Mesenchymal stem cell (in vitro differentiated cells and primary cell): ENCODE measurements at regions not wholly inside any gene's neighbourhood (a gene's known extent, or its start where the extent isn't known, plus 50 kb on each side); places are given as distances from the start of the nearest gene placed in this dataset.

Experiments used
- DNase-seq: peaks from one replicate; pipeline ENCODE4 v3.0.0-alpha.2; 2013
- H2AFZ ChIP-seq: one replicate; pipeline ENCODE4 v1.6.1; 2013; ENCODE audit warnings: low read depth, mild to moderate bottlenecking, control low read depth, inconsistent platforms, low read length, moderate library complexity
- H2AK5ac ChIP-seq: 2 replicates; pipeline ENCODE4 v1.6.1; 2013; ENCODE audit warnings: low read length, moderate library complexity, mild to moderate bottlenecking, inconsistent platforms; ENCODE audit not compliant: severe bottlenecking
- H2BK120ac ChIP-seq: one replicate; pipeline ENCODE4 v1.6.1; 2013; ENCODE audit warnings: low read depth, mild to moderate bottlenecking, inconsistent platforms, low read length, moderate library complexity
- H2BK12ac ChIP-seq, 2 experiments: one replicate each; pipeline ENCODE4 v1.6.1; 2013; ENCODE audit warnings: inconsistent platforms in 2 of 2, low read length in 2 of 2, mild to moderate bottlenecking in 2 of 2, moderate library complexity in 2 of 2, control low read depth in 1 of 2
- H2BK15ac ChIP-seq: one replicate; pipeline ENCODE4 v1.6.1; 2013; ENCODE audit warnings: mild to moderate bottlenecking, low read depth, inconsistent platforms; ENCODE audit not compliant: poor library complexity, severe bottlenecking
- H2BK5ac ChIP-seq: 2 replicates; pipeline ENCODE4 v1.6.1; 2013; ENCODE audit warnings: low read depth, mild to moderate bottlenecking, low read length, control low read depth, inconsistent platforms; ENCODE audit not compliant: poor library complexity, severe bottlenecking
- H3K14ac ChIP-seq, 2 experiments: one replicate each; pipeline ENCODE4 v1.6.1; 2013; ENCODE audit warnings: inconsistent platforms in 2 of 2, low read length in 2 of 2, control low read depth in 1 of 2, mild to moderate bottlenecking in 1 of 2, moderate library complexity in 1 of 2
- H3K18ac ChIP-seq, 2 experiments: one replicate each; pipeline ENCODE4 v1.6.1; 2013; ENCODE audit warnings: inconsistent platforms in 2 of 2, low read length in 2 of 2, control low read depth in 1 of 2, low read depth in 1 of 2, mild to moderate bottlenecking in 1 of 2
- H3K23ac ChIP-seq, 2 experiments: one replicate each; pipeline ENCODE4 v1.6.1; 2013; ENCODE audit warnings: inconsistent platforms in 2 of 2, low read length in 2 of 2, mild to moderate bottlenecking in 2 of 2, moderate library complexity in 2 of 2, control low read depth in 1 of 2
- H3K27ac ChIP-seq: 2 replicates; pipeline ENCODE4 v1.5.1; 2013; ENCODE audit warnings: mild to moderate bottlenecking, moderate library complexity, low read length, control low read depth, inconsistent platforms; ENCODE audit not compliant: poor library complexity, severe bottlenecking
- H3K27me3 ChIP-seq, 2 experiments: 2 replicates each; pipeline versions ENCODE4 v1.6.1 to v1.7.0; 2013; ENCODE audit warnings: low read length in 2 of 2, mild to moderate bottlenecking in 2 of 2, moderate library complexity in 2 of 2, control low read depth in 1 of 2, inconsistent platforms in 1 of 2; ENCODE audit not compliant: control insufficient read depth in 1 of 2, insufficient read depth in 1 of 2
- H3K36me3 ChIP-seq, 2 experiments: 2 replicates each; pipeline versions ENCODE4 v1.6.1 to v1.7.0; 2013; ENCODE audit warnings: low read length in 2 of 2, control low read depth in 1 of 2, inconsistent platforms in 1 of 2, low read depth in 1 of 2, mild to moderate bottlenecking in 1 of 2; ENCODE audit not compliant: insufficient read depth in 2 of 2, control insufficient read depth in 1 of 2
- H3K4ac ChIP-seq, 2 experiments: one replicate each; pipeline ENCODE4 v1.6.1; 2013; ENCODE audit warnings: inconsistent platforms in 2 of 2, low read length in 2 of 2, mild to moderate bottlenecking in 2 of 2, moderate library complexity in 2 of 2, control low read depth in 1 of 2, low read depth in 1 of 2
- H3K4me1 ChIP-seq: 2 replicates; pipeline ENCODE4 v1.6.1; 2013; ENCODE audit warnings: low read depth, low read length, control low read depth; ENCODE audit not compliant: control insufficient read depth, insufficient read depth
- H3K4me2 ChIP-seq: 2 replicates; pipeline ENCODE4 v1.6.1; 2013; ENCODE audit warnings: low read length, mild to moderate bottlenecking, inconsistent platforms; ENCODE audit not compliant: poor library complexity, severe bottlenecking
- H3K4me3 ChIP-seq, 2 experiments: 2 replicates each; pipeline versions ENCODE4 v1.5.1 to v1.7.0; 2013; ENCODE audit warnings: low read length in 2 of 2, mild to moderate bottlenecking in 2 of 2, control low read depth in 1 of 2, low read depth in 1 of 2; ENCODE audit not compliant: insufficient read depth in 1 of 2
- H3K79me1 ChIP-seq: replicated peaks from 2 replicates; pipeline ENCODE4 v1.6.1; 2013; ENCODE audit warnings: mild to moderate bottlenecking, control low read depth, low read length, inconsistent platforms; ENCODE audit not compliant: poor library complexity, severe bottlenecking
- H3K9ac ChIP-seq: 2 replicates; pipeline ENCODE4 v1.7.0; 2013; ENCODE audit warnings: mild to moderate bottlenecking, low read length, moderate library complexity
- H3K9me3 ChIP-seq: 2 replicates; pipeline ENCODE4 v1.7.0; 2013; ENCODE audit warnings: mild to moderate bottlenecking, low read length; ENCODE audit not compliant: control insufficient read depth
- H4K8ac ChIP-seq: one replicate; pipeline ENCODE4 v1.6.1; 2013; ENCODE audit warnings: inconsistent platforms, mild to moderate bottlenecking, low read length, moderate library complexity
- H4K91ac ChIP-seq: one replicate; pipeline ENCODE4 v1.6.1; 2013; ENCODE audit warnings: mild to moderate bottlenecking, low read length, inconsistent platforms
- WGBS: methylation state at CpG from one replicate; pipeline ENCODE4 v1.1.7; 2013; ENCODE audit warnings: mixed read lengths; 5-methylcytosine and 5-hydroxymethylcytosine counted together

GRCh38 chr13:54836273-54836672 lies 1807.7 kb downstream of the OLFM4 start:
- no peak overlapping the region for H2AK5ac ChIP-seq
- no peaks in the 10 kb centered on the region for H3K4me1 ChIP-seq
- no peak overlapping the region for H2AFZ ChIP-seq
- no peak overlapping the region for H3K4ac ChIP-seq
- H3K9me3 ChIP-seq: no peaks in the 10 kb centered on the region
- H2BK12ac ChIP-seq: no peak overlapping the region
- no peak overlapping the region for H3K27ac ChIP-seq
- no peak overlapping the region for H3K4me2 ChIP-seq
- H4K8ac ChIP-seq: no peak overlapping the region
- H3K9ac ChIP-seq: no peak overlapping the region
- no peak overlapping the region for H3K4me3 ChIP-seq
- WGBS: 71% methylated on average over 4 of the region's 4 CpGs
- no peaks in the 10 kb centered on the region for H3K79me1 ChIP-seq
- H3K14ac ChIP-seq: no peak overlapping the region
- no peak overlapping the region for H2BK15ac ChIP-seq
- no peaks in the 10 kb centered on the region for H3K27me3 ChIP-seq
- DNase-seq: no peak
- H3K23ac ChIP-seq: no peak overlapping the region
- no peaks in the 10 kb centered on the region for H3K36me3 ChIP-seq
- H2BK120ac ChIP-seq: no peak overlapping the region
- H2BK5ac ChIP-seq: no peak overlapping the region
- H4K91ac ChIP-seq: no peak overlapping the region
- no peak overlapping the region for H3K18ac ChIP-seq

- H3K9me3 ChIP-seq: no peaks in the 10 kb centered on the region
- H2BK15ac ChIP-seq: no peak overlapping the region
- no peak overlapping the region for H3K23ac ChIP-seq
- no peak overlapping the region for H3K14ac ChIP-seq
- no peak overlapping the region for H2AFZ ChIP-seq
- no peak overlapping the region for H4K8ac ChIP-seq
- H4K91ac ChIP-seq: no peak overlapping the region
- no peak overlapping the region for H3K27ac ChIP-seq
- H3K79me1 ChIP-seq: no peaks in the 10 kb centered on the region
- no peak overlapping the region for H3K9ac ChIP-seq
- no peak overlapping the region for H2BK12ac ChIP-seq
- no peaks in the 10 kb centered on the region for H3K4me1 ChIP-seq
- H2AK5ac ChIP-seq: no peak overlapping the region
- no peak overlapping the region for H2BK120ac ChIP-seq
- H3K4me2 ChIP-seq: no peak overlapping the region
- no peaks in the 10 kb centered on the region for H3K36me3 ChIP-seq
- H3K18ac ChIP-seq: no peak overlapping the region
- H2BK5ac ChIP-seq: no peak overlapping the region
- no peaks in the 10 kb centered on the region for H3K27me3 ChIP-seq
- no peak overlapping the region for H3K4ac ChIP-seq
- no peak for DNase-seq
- no peak overlapping the region for H3K4me3 ChIP-seq
Measured at GRCh38 chr13:54841682-54842081, 1813.1 kb downstream of the OLFM4 start.

GRCh38 chr13:54845351-54845965 lies 1816.8 kb downstream of the OLFM4 start:
- Histone ChIP-seq H3K27me3 (no peaks in the 10 kb centered on the region), H2BK120ac (no peak overlapping the region), H3K4me3 (no peak overlapping the region), H3K4ac (no peak overlapping the region), H4K91ac (no peak overlapping the region), H3K79me1 (no peaks in the 10 kb centered on the region), H3K9ac (no peak overlapping the region), H2BK5ac (no peak overlapping the region), H3K9me3 (no peaks in the 10 kb centered on the region), H3K4me2 (no peak overlapping the region), H2AK5ac (no peak overlapping the region), H3K27ac (no peak overlapping the region), H2AFZ (no peak overlapping the region), H4K8ac (no peak overlapping the region), H3K14ac (no peak overlapping the region), H2BK12ac (no peak overlapping the region), H2BK15ac (no peak overlapping the region), H3K18ac (no peak overlapping the region), H3K4me1 (no peaks in the 10 kb centered on the region), H3K23ac (no peak overlapping the region), H3K36me3 (no peaks in the 10 kb centered on the region)
- 70% methylated on average over 5 of the region's 6 CpGs for WGBS
- DNase-seq: no peak

- no peak for DNase-seq
- H2BK120ac ChIP-seq: no peak overlapping the region
- H3K4ac ChIP-seq: no peak overlapping the region
- no peaks in the 10 kb centered on the region for H3K27me3 ChIP-seq
- no peak overlapping the region for H4K8ac ChIP-seq
- H3K79me1 ChIP-seq: no peaks in the 10 kb centered on the region
- no peak overlapping the region for H3K27ac ChIP-seq
- H2BK15ac ChIP-seq: no peak overlapping the region
- H3K4me1 ChIP-seq: no peaks in the 10 kb centered on the region
- no peak overlapping the region for H3K9ac ChIP-seq
- no peak overlapping the region for H2BK12ac ChIP-seq
- no peak overlapping the region for H4K91ac ChIP-seq
- H2AFZ ChIP-seq: no peak overlapping the region
- H3K9me3 ChIP-seq: peaks cover 25% of the 10 kb centered on the region
- H3K4me3 ChIP-seq: no peak overlapping the region
- no peak overlapping the region for H3K14ac ChIP-seq
- H2BK5ac ChIP-seq: no peak overlapping the region
- no peaks in the 10 kb centered on the region for H3K36me3 ChIP-seq
- H3K18ac ChIP-seq: no peak overlapping the region
- H3K4me2 ChIP-seq: no peak overlapping the region
- no peak overlapping the region for H3K23ac ChIP-seq
- H2AK5ac ChIP-seq: no peak overlapping the region
Measured at GRCh38 chr13:54852831-54853230, 1824.2 kb downstream of the OLFM4 start.
